ENCODE measurements at regions not wholly inside any gene's neighbourhood (a gene's known extent, or its start where the extent isn't known, plus 50 kb on each side); places are given as distances from the start of the nearest gene placed in this dataset.

- TF ChIP-seq, protein P1, sequence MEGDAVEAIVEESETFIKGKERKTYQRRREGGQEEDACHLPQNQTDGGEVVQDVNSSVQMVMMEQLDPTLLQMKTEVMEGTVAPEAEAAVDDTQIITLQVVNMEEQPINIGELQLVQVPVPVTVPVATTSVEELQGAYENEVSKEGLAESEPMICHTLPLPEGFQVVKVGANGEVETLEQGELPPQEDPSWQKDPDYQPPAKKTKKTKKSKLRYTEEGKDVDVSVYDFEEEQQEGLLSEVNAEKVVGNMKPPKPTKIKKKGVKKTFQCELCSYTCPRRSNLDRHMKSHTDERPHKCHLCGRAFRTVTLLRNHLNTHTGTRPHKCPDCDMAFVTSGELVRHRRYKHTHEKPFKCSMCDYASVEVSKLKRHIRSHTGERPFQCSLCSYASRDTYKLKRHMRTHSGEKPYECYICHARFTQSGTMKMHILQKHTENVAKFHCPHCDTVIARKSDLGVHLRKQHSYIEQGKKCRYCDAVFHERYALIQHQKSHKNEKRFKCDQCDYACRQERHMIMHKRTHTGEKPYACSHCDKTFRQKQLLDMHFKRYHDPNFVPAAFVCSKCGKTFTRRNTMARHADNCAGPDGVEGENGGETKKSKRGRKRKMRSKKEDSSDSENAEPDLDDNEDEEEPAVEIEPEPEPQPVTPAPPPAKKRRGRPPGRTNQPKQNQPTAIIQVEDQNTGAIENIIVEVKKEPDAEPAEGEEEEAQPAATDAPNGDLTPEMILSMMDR (IDR thresholded peaks at IDR 0.05): no peak
- no peak for TF ChIP-seq POLR2A (IDR thresholded peaks at IDR 0.05)
Observed at GRCh38 chr9:87089506-87089905, 142.2 kb upstream of the GAS1 start.

All from testis (tissue), 2 donors.